OCI-LY1 (cell line): ENCODE measurements at regions not wholly inside any gene's neighbourhood (a gene's known extent, or its start where the extent isn't known, plus 50 kb on each side); places are given as distances from the start of the nearest gene placed in this dataset.

Source experiments
- H2AFZ ChIP-seq: fragments of 200-600 bp; sonication (generic), shearing (Covaris generic); 2 replicates; pipeline ENCODE4 v1.6.0; 2014; ENCODE audit warnings: antibody characterized with exemption, mild to moderate bottlenecking, low read length
- H3F3A ChIP-seq: fragments of 200-600 bp; sonication (generic), shearing (Covaris generic); 2 replicates; pipeline ENCODE4 v1.6.0; 2014; ENCODE audit warnings: mild to moderate bottlenecking, antibody characterized with exemption, low read length, moderate library complexity; ENCODE audit not compliant: insufficient read depth
- H3K27ac ChIP-seq: fragments of 200-600 bp; sonication (generic); 2 replicates; pipeline ENCODE4 v1.5.1; 2014; ENCODE audit warnings: low read length, mixed run types, mild to moderate bottlenecking, low read depth; ENCODE audit not compliant: poor library complexity, severe bottlenecking
- H3K27me3 ChIP-seq: fragments of 200-600 bp; sonication (generic); 2 replicates; pipeline ENCODE4 v1.6.0; 2014; ENCODE audit warnings: antibody characterized with exemption, mild to moderate bottlenecking, low read length, moderate library complexity; ENCODE audit not compliant: insufficient read depth
- H3K36me3 ChIP-seq: fragments of 200-600 bp; sonication (generic); 2 replicates; pipeline ENCODE4 v1.6.1; 2014; ENCODE audit warnings: mild to moderate bottlenecking, antibody characterized with exemption, low read length, moderate library complexity, mixed read lengths; ENCODE audit not compliant: insufficient read depth
- H3K4me1 ChIP-seq: fragments of 200-600 bp; sonication (generic); 2 replicates; pipeline ENCODE4 v1.5.1; 2014; ENCODE audit warnings: mild to moderate bottlenecking, low read length, moderate library complexity; ENCODE audit not compliant: insufficient read depth, severe bottlenecking
- H3K4me2 ChIP-seq: fragments of 200-600 bp; sonication (generic), shearing (Covaris generic); 2 replicates; pipeline ENCODE4 v1.6.1; 2014; ENCODE audit warnings: low read length
- H3K4me3 ChIP-seq: fragments of 200-600 bp; sonication (generic); 2 replicates; pipeline ENCODE4 v1.5.1; 2014; ENCODE audit warnings: low read length, low read depth, mild to moderate bottlenecking, mixed read lengths; ENCODE audit not compliant: poor library complexity, severe bottlenecking
- H3K79me2 ChIP-seq: fragments of 200-600 bp; shearing (Covaris generic); 2 replicates; pipeline ENCODE4 v1.6.1; 2016; ENCODE audit warnings: mixed run types, low read length, mixed read lengths; ENCODE audit not compliant: insufficient read depth
- H3K9ac ChIP-seq: fragments of 200-600 bp; sonication (generic), shearing (Covaris generic); 2 replicates; pipeline ENCODE4 v1.6.1; 2014; ENCODE audit warnings: mild to moderate bottlenecking, low read length, mixed read lengths
- H3K9me2 ChIP-seq: fragments of 200-600 bp; sonication (generic), shearing (Covaris generic); 2 replicates; pipeline ENCODE4 v1.6.1; 2014; ENCODE audit warnings: low read depth, mild to moderate bottlenecking, low read length, mixed read lengths
- H3K9me3 ChIP-seq: fragments of 200-600 bp; shearing (Covaris generic); 2 replicates; pipeline ENCODE4 v1.6.1; 2014; ENCODE audit warnings: low read length, mixed read lengths
- H4K20me1 ChIP-seq: fragments of 200-600 bp; sonication (generic), shearing (Covaris generic); 2 replicates; pipeline ENCODE4 v1.6.0; 2016; ENCODE audit warnings: mild to moderate bottlenecking, low read length; ENCODE audit not compliant: insufficient read depth
- EZH2 ChIP-seq: fragments of 200-600 bp; sonication (generic), shearing (Covaris generic); IDR thresholded peaks from 2 replicates; pipeline ENCODE4 v1.8.0; 2017; ENCODE audit warnings: borderline replicate concordance, mixed run types, mild to moderate bottlenecking, antibody characterized with exemption, low read length, moderate library complexity, mixed read lengths
- TF ChIP-seq, protein P1 (sequence below): fragments of 200-600 bp; sonication (generic), shearing (Covaris generic); IDR thresholded peaks from 2 replicates; pipeline ENCODE4 v1.5.1; 2017; ENCODE audit warnings: mild to moderate bottlenecking, antibody characterized with exemption, low read length, moderate library complexity, mixed read lengths

DNA sequence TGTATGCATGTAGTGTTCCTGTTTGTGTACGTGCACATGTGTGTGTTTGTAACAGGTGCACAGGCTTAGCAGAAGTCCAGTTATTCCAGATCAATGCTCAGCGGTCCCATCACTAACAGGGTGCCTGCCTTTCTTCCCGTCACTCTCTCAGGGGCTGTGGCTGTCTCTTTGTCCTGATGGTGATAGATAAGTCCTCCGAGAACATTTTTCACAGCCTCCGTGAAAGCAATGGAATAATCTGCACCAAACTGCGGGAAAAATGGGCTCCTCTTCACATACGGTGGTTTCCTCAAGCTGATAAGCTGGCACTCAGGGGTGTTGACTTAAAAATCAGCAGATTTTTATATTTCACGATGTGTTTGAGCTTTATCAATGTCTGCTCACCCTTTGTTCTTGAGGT, 342.3 kb downstream of the TMEM114 start:
- TF ChIP-seq, protein P1, sequence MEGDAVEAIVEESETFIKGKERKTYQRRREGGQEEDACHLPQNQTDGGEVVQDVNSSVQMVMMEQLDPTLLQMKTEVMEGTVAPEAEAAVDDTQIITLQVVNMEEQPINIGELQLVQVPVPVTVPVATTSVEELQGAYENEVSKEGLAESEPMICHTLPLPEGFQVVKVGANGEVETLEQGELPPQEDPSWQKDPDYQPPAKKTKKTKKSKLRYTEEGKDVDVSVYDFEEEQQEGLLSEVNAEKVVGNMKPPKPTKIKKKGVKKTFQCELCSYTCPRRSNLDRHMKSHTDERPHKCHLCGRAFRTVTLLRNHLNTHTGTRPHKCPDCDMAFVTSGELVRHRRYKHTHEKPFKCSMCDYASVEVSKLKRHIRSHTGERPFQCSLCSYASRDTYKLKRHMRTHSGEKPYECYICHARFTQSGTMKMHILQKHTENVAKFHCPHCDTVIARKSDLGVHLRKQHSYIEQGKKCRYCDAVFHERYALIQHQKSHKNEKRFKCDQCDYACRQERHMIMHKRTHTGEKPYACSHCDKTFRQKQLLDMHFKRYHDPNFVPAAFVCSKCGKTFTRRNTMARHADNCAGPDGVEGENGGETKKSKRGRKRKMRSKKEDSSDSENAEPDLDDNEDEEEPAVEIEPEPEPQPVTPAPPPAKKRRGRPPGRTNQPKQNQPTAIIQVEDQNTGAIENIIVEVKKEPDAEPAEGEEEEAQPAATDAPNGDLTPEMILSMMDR = no peak
- TF ChIP-seq EZH2 = no peak
- Histone ChIP-seq H3K27ac (no peak overlapping the region), H3K27me3 (0 out of 2 replicates have a peak, but pooled peaks cover 5% of the 10 kb centered on the region), H2AFZ (no peak overlapping the region), H3K36me3 (no peaks in the 10 kb centered on the region), H3K9ac (no peak overlapping the region), H3K79me2 (no peaks in the 10 kb centered on the region), H3F3A (no peaks in the 10 kb centered on the region), H4K20me1 (no peaks in the 10 kb centered on the region), H3K9me3 (no peaks in the 10 kb centered on the region), H3K4me2 (no peak overlapping the region), H3K4me1 (no peaks in the 10 kb centered on the region), H3K4me3 (no peak overlapping the region), H3K9me2 (no peaks in the 10 kb centered on the region)

DNA sequence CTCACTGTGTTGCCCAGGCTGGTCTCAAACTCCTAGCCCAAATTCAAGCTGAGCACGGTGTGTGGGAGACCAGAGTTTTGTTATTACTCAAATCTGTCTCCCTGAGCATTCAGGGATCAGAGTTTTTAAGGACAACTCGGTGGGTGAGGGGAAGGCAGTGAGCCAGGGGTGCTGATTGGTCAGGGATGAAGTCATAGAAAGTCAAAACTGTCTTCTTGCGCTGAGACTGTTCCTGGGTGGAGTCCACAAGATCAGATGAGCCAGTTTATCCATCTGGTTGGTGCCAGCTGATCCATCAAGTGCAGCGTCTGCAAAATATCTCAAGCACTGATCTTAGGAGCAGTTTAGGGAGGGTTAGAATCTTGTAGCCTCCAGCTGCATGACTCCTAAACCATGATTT, 346.3 kb downstream of the TMEM114 start:
- no peak overlapping the region for H3K4me2 ChIP-seq
- H3K36me3 ChIP-seq = no peaks in the 10 kb centered on the region
- no peak overlapping the region for H3K27ac ChIP-seq
- H3K4me3 ChIP-seq = no peak overlapping the region
- TF ChIP-seq EZH2 = no peak
- TF ChIP-seq, protein P1 = no peak
- 0 out of 2 replicates have a peak, but pooled peaks cover 5% of the 10 kb centered on the region for H3K27me3 ChIP-seq
- no peaks in the 10 kb centered on the region for H3K4me1 ChIP-seq
- H2AFZ ChIP-seq = no peak overlapping the region
- H4K20me1 ChIP-seq = no peaks in the 10 kb centered on the region
- no peaks in the 10 kb centered on the region for H3K79me2 ChIP-seq
- no peak overlapping the region for H3K9ac ChIP-seq
- no peaks in the 10 kb centered on the region for H3F3A ChIP-seq
- no peaks in the 10 kb centered on the region for H3K9me2 ChIP-seq
- no peaks in the 10 kb centered on the region for H3K9me3 ChIP-seq

DNA sequence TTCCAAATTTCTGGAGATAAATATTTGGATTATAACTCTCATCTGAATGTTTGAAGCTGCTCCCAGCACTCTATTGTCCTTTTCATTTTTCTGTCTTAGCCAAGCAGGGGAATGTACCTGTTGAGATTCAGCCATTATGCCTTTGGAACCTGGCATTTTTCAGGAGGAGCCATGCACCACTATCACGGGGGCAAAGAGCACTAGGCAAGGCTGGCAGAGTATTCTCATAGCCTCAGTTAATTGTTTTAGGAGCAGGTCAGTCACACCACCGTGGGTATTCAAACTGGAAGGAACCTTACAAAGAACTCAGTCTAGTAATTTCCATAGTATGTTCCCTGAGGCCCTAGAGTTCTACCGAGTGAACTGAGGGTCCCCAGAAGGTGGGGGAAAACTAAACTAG, 348.9 kb downstream of the TMEM114 start:
- no peaks in the 10 kb centered on the region for H3K79me2 ChIP-seq
- H3K36me3 ChIP-seq = no peaks in the 10 kb centered on the region
- H3K4me1 ChIP-seq = no peaks in the 10 kb centered on the region
- no peaks in the 10 kb centered on the region for H4K20me1 ChIP-seq
- no peak for TF ChIP-seq EZH2
- TF ChIP-seq, protein P1 = no peak
- no peaks in the 10 kb centered on the region for H3F3A ChIP-seq
- no peak overlapping the region for H3K4me3 ChIP-seq
- no peak overlapping the region for H3K9ac ChIP-seq
- H3K4me2 ChIP-seq = no peak overlapping the region
- no peaks in the 10 kb centered on the region for H3K27me3 ChIP-seq
- H3K9me2 ChIP-seq = no peaks in the 10 kb centered on the region
- no peaks in the 10 kb centered on the region for H3K9me3 ChIP-seq
- no peak overlapping the region for H2AFZ ChIP-seq
- H3K27ac ChIP-seq = no peak overlapping the region
